WTC11 (cell line): ENCODE measurements at regions not wholly inside any gene's neighbourhood (a gene's known extent, or its start where the extent isn't known, plus 50 kb on each side); places are given as distances from the start of the nearest gene placed in this dataset.
"Not testable (repeated sequence)": the region's sequence is repeated elsewhere in the genome, so short reads cannot be mapped to it uniquely, and the experiment has no call there.

Experiments
- ATAC-seq: fragments of 200-7000 bp; cut with Tn5 transposase; 2 replicates; pipeline ENCODE4 v1.10.0; 2021; ENCODE audit warnings: mild to moderate bottlenecking, moderate library complexity
- CTCF ChIA-PET: fragments of 300-600 bp; sonication (Branson Sonifier 250); formaldehyde crosslinking; loops from one replicate; lab custom pipeline; 2021; ENCODE audit warnings: antibody characterized with exemption; lab: Charles Lee
- POLR2A ChIA-PET: fragments of 350-600 bp; sonication (Branson Sonifier 250); formaldehyde crosslinking; loops from one replicate; lab custom pipeline; 2021; ENCODE audit warnings: antibody characterized with exemption; lab: Charles Lee
- DNase-seq: peaks from one replicate; pipeline ENCODE4 v3.0.0; 2021; ENCODE audit warnings: low spot score
- H3K27ac Mint-ChIP-seq: 2 replicates; pipeline ENCODE4 v1.8.0; 2021; ENCODE audit warnings: mixed read lengths
- H3K27me3 Mint-ChIP-seq: 2 replicates; pipeline ENCODE4 v1.8.0; 2021; ENCODE audit warnings: low read depth, mild to moderate bottlenecking, moderate library complexity, mixed read lengths
- H3K36me3 Mint-ChIP-seq: 2 replicates; pipeline ENCODE4 v1.8.0; 2021; ENCODE audit warnings: mixed read lengths
- H3K4me1 Mint-ChIP-seq: 2 replicates; pipeline ENCODE4 v1.8.0; 2022; ENCODE audit warnings: mixed read lengths
- H3K4me3 Mint-ChIP-seq: 2 replicates; pipeline ENCODE4 v1.8.0; 2021; ENCODE audit warnings: mild to moderate bottlenecking, moderate library complexity, mixed read lengths
- H3K9me3 Mint-ChIP-seq: 2 replicates; pipeline ENCODE4 v1.8.0; 2021; ENCODE audit warnings: mixed read lengths
- ELF4 ChIP-seq: sonication (generic); formaldehyde crosslinking; IDR thresholded peaks from 2 replicates; pipeline ENCODE4 v1.8.1; 2022; ENCODE audit warnings: low read depth, mild to moderate bottlenecking, moderate library complexity, missing genetic modification reagents
- FOXJ3 ChIP-seq: sonication (generic); formaldehyde crosslinking; IDR thresholded peaks from 2 replicates; pipeline ENCODE4 v1.9.0; 2021; ENCODE audit warnings: missing genetic modification reagents, mild to moderate bottlenecking, borderline replicate concordance
- ZBTB43 ChIP-seq: sonication (generic); formaldehyde crosslinking; IDR thresholded peaks from 2 replicates; pipeline ENCODE4 v1.8.1; 2023; ENCODE audit warnings: mild to moderate bottlenecking, missing genetic modification reagents
- ZNF425 ChIP-seq: fragments of 250-450 bp; sonication (Bioruptor Pico); conservative IDR thresholded peaks from 2 replicates; pipeline ENCODE4 v1.9.0; 2021; ENCODE audit warnings: mild to moderate bottlenecking
- ZNF512 ChIP-seq: sonication (generic); formaldehyde crosslinking; IDR thresholded peaks from 2 replicates; pipeline ENCODE4 v1.8.1; 2022; ENCODE audit warnings: missing genetic modification reagents, borderline replicate concordance

GRCh38 chr13:18673794-18674193, 507.8 kb downstream of the TUBA3C start:
- CTCF ChIA-PET, H3K27me3 Mint-ChIP-seq, H3K4me1 Mint-ChIP-seq, DNase-seq, H3K27ac Mint-ChIP-seq, H3K4me3 Mint-ChIP-seq, POLR2A ChIA-PET, ATAC-seq: not testable (repeated sequence)
- Mint-ChIP-seq H3K36me3 (peaks cover 11% of the 10 kb centered on the region), H3K9me3 (peaks cover 16% of the 10 kb centered on the region)

GRCh38 chr13:18666585-18666984, 515.0 kb downstream of the TUBA3C start:
- CTCF ChIA-PET, H3K27me3 Mint-ChIP-seq, H3K27ac Mint-ChIP-seq, ATAC-seq, POLR2A ChIA-PET, H3K4me3 Mint-ChIP-seq, H3K4me1 Mint-ChIP-seq, DNase-seq: not testable (repeated sequence)
- peaks cover 21% of the 10 kb centered on the region for H3K9me3 Mint-ChIP-seq
- peaks cover 15% of the 10 kb centered on the region for H3K36me3 Mint-ChIP-seq

- H3K27ac Mint-ChIP-seq, POLR2A ChIA-PET, H3K4me3 Mint-ChIP-seq, H3K27me3 Mint-ChIP-seq, DNase-seq, H3K4me1 Mint-ChIP-seq, CTCF ChIA-PET, ATAC-seq: not testable (repeated sequence)
- H3K36me3 Mint-ChIP-seq = peaks cover 19% of the 10 kb centered on the region
- peaks cover 25% of the 10 kb centered on the region for H3K9me3 Mint-ChIP-seq
Measured at GRCh38 chr13:18665716-18666115, 515.9 kb downstream of the TUBA3C start.

GRCh38 chr13:18665124-18665523, 516.5 kb downstream of the TUBA3C start:
- H3K27me3 Mint-ChIP-seq, H3K27ac Mint-ChIP-seq, ATAC-seq, DNase-seq, H3K4me3 Mint-ChIP-seq, H3K4me1 Mint-ChIP-seq, CTCF ChIA-PET, POLR2A ChIA-PET: not testable (repeated sequence)
- Mint-ChIP-seq H3K9me3 (peaks cover 26% of the 10 kb centered on the region), H3K36me3 (peaks cover 23% of the 10 kb centered on the region)

- POLR2A ChIA-PET, ATAC-seq, H3K27ac Mint-ChIP-seq, CTCF ChIA-PET, H3K27me3 Mint-ChIP-seq, H3K4me3 Mint-ChIP-seq, DNase-seq, H3K4me1 Mint-ChIP-seq: not testable (repeated sequence)
- peaks cover 30% of the 10 kb centered on the region for H3K9me3 Mint-ChIP-seq
- peaks cover 29% of the 10 kb centered on the region for H3K36me3 Mint-ChIP-seq
Measured at GRCh38 chr13:18663222-18663621, 518.4 kb downstream of the TUBA3C start.

GRCh38 chr13:18643644-18644172, 537.9 kb downstream of the TUBA3C start:
- H3K27me3 Mint-ChIP-seq, POLR2A ChIA-PET, ATAC-seq, CTCF ChIA-PET, H3K27ac Mint-ChIP-seq, H3K4me1 Mint-ChIP-seq, H3K4me3 Mint-ChIP-seq: not testable (repeated sequence)
- DNase-seq = peak; percentile 10
- Mint-ChIP-seq H3K9me3 (peaks cover 24% of the 10 kb centered on the region), H3K36me3 (peaks cover 12% of the 10 kb centered on the region)

GRCh38 chr13:18628928-18629327, 552.7 kb downstream of the TUBA3C start:
- H3K27ac Mint-ChIP-seq, CTCF ChIA-PET, ATAC-seq, H3K4me3 Mint-ChIP-seq, H3K27me3 Mint-ChIP-seq, H3K4me1 Mint-ChIP-seq, DNase-seq, POLR2A ChIA-PET: not testable (repeated sequence)
- H3K36me3 Mint-ChIP-seq = peaks cover 31% of the 10 kb centered on the region
- peaks cover 28% of the 10 kb centered on the region for H3K9me3 Mint-ChIP-seq

GRCh38 chr13:18628428-18628827, 553.2 kb downstream of the TUBA3C start:
- no peak overlapping the region for H3K27ac Mint-ChIP-seq
- POLR2A ChIA-PET = no interaction called here
- peaks cover 27% of the 10 kb centered on the region for H3K36me3 Mint-ChIP-seq
- ATAC-seq (no peak), DNase-seq (no peak)
- H3K4me3 Mint-ChIP-seq = no peak overlapping the region
- no peaks in the 10 kb centered on the region; the same call in 1 of the 2 replicates for H3K27me3 Mint-ChIP-seq
- peaks cover 23% of the 10 kb centered on the region for H3K9me3 Mint-ChIP-seq
- no peaks in the 10 kb centered on the region for H3K4me1 Mint-ChIP-seq
- TF ChIP-seq FOXJ3 (CRISPR knock-in tag) (no peak), ZNF512 (no peak), ZBTB43 (CRISPR knock-in tag) (no peak), ZNF425 (CRISPR knock-in tag) (no peak), ELF4 (CRISPR knock-in tag) (no peak)
- CTCF ChIA-PET = no interaction called here

GRCh38 chr13:18624061-18624460, 557.6 kb downstream of the TUBA3C start:
- CTCF ChIA-PET, H3K4me3 Mint-ChIP-seq, H3K4me1 Mint-ChIP-seq, H3K27ac Mint-ChIP-seq, POLR2A ChIA-PET, DNase-seq, H3K27me3 Mint-ChIP-seq, H3K9me3 Mint-ChIP-seq, ATAC-seq: not testable (repeated sequence)
- peaks cover 19% of the 10 kb centered on the region for H3K36me3 Mint-ChIP-seq
